Fibroblast of lung (primary cell): ENCODE measurements at regions not wholly inside any gene's neighbourhood (a gene's known extent, or its start where the extent isn't known, plus 50 kb on each side); places are given as distances from the start of the nearest gene placed in this dataset.
"Not testable (repeated sequence)": the region's sequence is repeated elsewhere in the genome, so short reads cannot be mapped to it uniquely, and the experiment has no call there.

Experiments used
- DNase-seq, 2 donors: peaks; one replicate each; pipeline versions ENCODE4 v3.0.0 to v3.0.0-alpha.2; 2010; ENCODE audit warnings: low read depth in 2 of 2
- H2AFZ ChIP-seq: 2 replicates; pipeline ENCODE4 v1.5.1; 2012; ENCODE audit warnings: low read length, control low read depth, inconsistent platforms
- H3K27ac ChIP-seq: 2 replicates; pipeline ENCODE4 v1.5.1; 2011; ENCODE audit warnings: low read length, control low read depth; ENCODE audit not compliant: insufficient read depth
- H3K27me3 ChIP-seq: 2 replicates; pipeline ENCODE4 v1.5.1; 2011; ENCODE audit warnings: mild to moderate bottlenecking, low read length; ENCODE audit not compliant: control insufficient read depth, insufficient read depth
- H3K36me3 ChIP-seq: 2 replicates; pipeline ENCODE4 v1.5.1; 2011; ENCODE audit warnings: low read length; ENCODE audit not compliant: control insufficient read depth, insufficient read depth
- H3K4me1 ChIP-seq: 2 replicates; pipeline ENCODE4 v1.5.1; 2011; ENCODE audit warnings: low read length; ENCODE audit not compliant: control insufficient read depth, insufficient read depth; ENCODE audit errors: extremely low read depth
- H3K4me2 ChIP-seq: 2 replicates; pipeline ENCODE4 v1.5.1; 2011; ENCODE audit warnings: low read length, control low read depth; ENCODE audit not compliant: insufficient read depth; ENCODE audit errors: extremely low read depth
- H3K4me3 ChIP-seq, 4 experiments: fragments of 200-600 bp in 1 of 4; sonication (generic) in 1 of 4; replicated peaks in 1 of 4; 2 replicates each; pipeline ENCODE4 v1.5.1; 2011 to 2016; ENCODE audit warnings: low read length in 4 of 4, low read depth in 3 of 4, mild to moderate bottlenecking in 3 of 4, control low read depth in 2 of 4, inconsistent platforms in 1 of 4, mixed read lengths in 1 of 4; ENCODE audit not compliant: insufficient read depth in 1 of 4; ENCODE audit errors: control extremely low read depth in 1 of 4
- H3K79me2 ChIP-seq: 2 replicates; pipeline ENCODE4 v1.5.1; 2012; ENCODE audit warnings: mild to moderate bottlenecking, low read length, inconsistent platforms; ENCODE audit not compliant: control insufficient read depth, insufficient read depth
- H3K9ac ChIP-seq: 2 replicates; pipeline ENCODE4 v1.5.1; 2011; ENCODE audit warnings: mild to moderate bottlenecking, low read length, control low read depth; ENCODE audit not compliant: insufficient read depth
- H3K9me3 ChIP-seq: 2 replicates; pipeline ENCODE4 v1.5.1; 2012; ENCODE audit warnings: low read depth, low read length; ENCODE audit not compliant: control insufficient read depth, insufficient read depth
- H4K20me1 ChIP-seq: 2 replicates; pipeline ENCODE4 v1.5.1; 2011; ENCODE audit warnings: low read length; ENCODE audit not compliant: control insufficient read depth, insufficient read depth; ENCODE audit errors: extremely low read depth
- CTCF ChIP-seq, 2 donors: IDR thresholded peaks in 1 of 2; conservative IDR thresholded peaks in 1 of 2; 1 replicate in 1 of 2; 2 replicates in 1 of 2; pipeline ENCODE4 v1.5.1; 2011 to 2012; ENCODE audit warnings: low read length in 2 of 2, control low read depth in 1 of 2, inconsistent platforms in 1 of 2, low read depth in 1 of 2, mild to moderate bottlenecking in 1 of 2

- Histone ChIP-seq H3K9me3 (no peaks in the 10 kb centered on the region), H3K9ac (no peak overlapping the region), H4K20me1 (no peaks in the 10 kb centered on the region), H3K27me3 (no peaks in the 10 kb centered on the region), H3K36me3 (no peaks in the 10 kb centered on the region), H2AFZ (no peak overlapping the region), H3K4me2 (no peak overlapping the region), H3K79me2 (no peaks in the 10 kb centered on the region), H3K4me1 (no peaks in the 10 kb centered on the region), H3K27ac (no peak overlapping the region), H3K4me3 (no peak overlapping the region)
- no peak for TF ChIP-seq CTCF (conservative IDR thresholded peaks at IDR 0.05 in 1 of 2, IDR thresholded peaks at IDR 0.05 in 1 of 2; ENCODE audit: low read depth in 1 of 2, low read length in 2 of 2)
- DNase-seq: no peak
These were observed 122.4 kb downstream of the LAT start for GRCh38 chr16:29107299-29107698.

GRCh38 chr16:29106259-29106908, 121.5 kb downstream of the LAT start:
- H3K4me1 ChIP-seq, H3K9me3 ChIP-seq, H3K4me2 ChIP-seq, H3K79me2 ChIP-seq, H4K20me1 ChIP-seq, DNase-seq, H3K36me3 ChIP-seq, H2AFZ ChIP-seq, H3K4me3 ChIP-seq, H3K27ac ChIP-seq, H3K9ac ChIP-seq, H3K27me3 ChIP-seq: not testable (repeated sequence)

GRCh38 chr16:29104600-29104999, 119.7 kb downstream of the LAT start:
- not testable (repeated sequence) for H4K20me1 ChIP-seq, H3K9me3 ChIP-seq, H3K79me2 ChIP-seq, H3K27me3 ChIP-seq, H3K4me3 ChIP-seq, H3K36me3 ChIP-seq, H2AFZ ChIP-seq, H3K9ac ChIP-seq, H3K27ac ChIP-seq, H3K4me2 ChIP-seq, H3K4me1 ChIP-seq
- peak in 1 of 2 donors; percentile 24 for DNase-seq

GRCh38 chr16:29097965-29098364, 113.1 kb downstream of the LAT start:
- H3K4me3 ChIP-seq: not testable (repeated sequence)

DNA sequence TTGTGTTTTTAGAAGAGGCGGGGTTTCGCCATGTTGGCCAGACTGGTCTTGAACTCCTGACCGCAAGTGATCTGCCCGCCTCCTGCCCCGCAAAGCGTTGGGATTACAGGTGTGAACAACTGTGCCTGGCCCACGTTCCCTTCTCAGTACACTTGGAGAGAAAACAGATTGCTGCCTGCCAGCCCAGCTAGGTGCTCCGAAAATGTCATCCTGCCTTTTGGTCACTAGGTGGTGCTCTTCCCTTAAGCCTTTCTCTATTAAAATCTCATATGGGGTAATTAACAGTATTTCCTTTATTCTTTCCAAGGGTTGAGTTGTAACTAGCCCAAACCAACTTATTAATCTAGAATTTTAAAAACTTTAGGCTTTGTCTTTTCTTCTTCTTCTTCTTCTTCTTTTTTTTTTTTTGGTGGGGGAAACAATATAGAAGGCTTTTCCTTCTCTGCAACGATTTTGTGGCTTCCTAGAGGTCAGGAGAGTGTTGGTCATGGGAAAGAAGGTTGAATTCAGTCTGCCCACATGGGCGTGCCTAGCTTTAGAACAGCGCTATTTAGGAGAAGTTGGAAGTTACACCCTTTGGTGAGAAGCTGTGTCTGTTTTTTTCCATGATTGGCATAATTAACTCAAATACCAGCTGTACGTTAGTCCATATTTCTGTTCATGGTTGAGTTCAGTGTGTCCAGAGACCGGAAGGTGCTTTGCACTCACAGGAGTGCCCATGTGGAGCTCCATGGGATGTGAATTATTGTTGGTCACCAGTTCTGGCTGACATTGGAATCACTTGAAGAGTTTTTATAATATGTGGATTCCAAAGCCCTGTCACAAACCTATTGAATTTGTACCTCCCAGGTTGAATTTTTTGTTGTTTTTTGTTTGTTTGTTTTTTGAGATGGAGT, 110.1 kb downstream of the LAT start:
- H3K79me2 ChIP-seq, H3K9ac ChIP-seq, H3K27me3 ChIP-seq, H3K27ac ChIP-seq, H3K4me2 ChIP-seq, H3K9me3 ChIP-seq, H2AFZ ChIP-seq, H3K4me3 ChIP-seq, H3K4me1 ChIP-seq, H3K36me3 ChIP-seq, DNase-seq, H4K20me1 ChIP-seq: not testable (repeated sequence)

More at GRCh38 chr16:29097965-29098364, 113.1 kb downstream of the LAT start:
- not testable (repeated sequence) for H3K27ac ChIP-seq, H4K20me1 ChIP-seq, H2AFZ ChIP-seq, H3K9ac ChIP-seq, H3K4me2 ChIP-seq, H3K79me2 ChIP-seq, H3K36me3 ChIP-seq, H3K4me1 ChIP-seq, H3K9me3 ChIP-seq, H3K27me3 ChIP-seq, DNase-seq

DNA sequence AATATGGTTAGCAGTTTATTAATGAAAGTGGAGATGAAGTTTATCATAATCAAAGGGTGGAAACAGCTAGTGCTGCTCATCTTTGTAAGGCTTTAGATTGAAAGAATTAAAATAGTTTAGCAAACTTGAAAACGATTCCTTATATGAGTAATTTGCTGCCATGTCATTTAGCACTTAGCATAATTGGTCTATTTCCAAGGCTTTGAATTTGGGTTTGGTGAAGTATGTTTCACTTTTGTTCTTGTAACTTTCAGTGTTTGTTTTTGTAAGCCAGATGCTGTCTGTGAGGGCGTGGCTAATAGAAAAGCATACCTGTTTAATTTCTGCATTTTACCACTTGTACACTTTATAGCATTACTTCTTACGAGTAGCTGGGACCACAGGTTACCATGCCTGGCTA, 109.5 kb downstream of the LAT start:
- H3K27ac ChIP-seq, H3K4me2 ChIP-seq, DNase-seq, H2AFZ ChIP-seq, H3K4me1 ChIP-seq, H3K36me3 ChIP-seq, H3K79me2 ChIP-seq, H3K27me3 ChIP-seq, H3K9ac ChIP-seq, H3K9me3 ChIP-seq, H3K4me3 ChIP-seq, H4K20me1 ChIP-seq: not testable (repeated sequence)
